Left lobe of liver (tissue), 2 donors: ENCODE measurements at regions not wholly inside any gene's neighbourhood (a gene's known extent, or its start where the extent isn't known, plus 50 kb on each side); places are given as distances from the start of the nearest gene placed in this dataset.

Experiments used
- ATAC-seq: fragments of 200-7000 bp; cut with Tn5 transposase; one replicate; pipeline ENCODE4 v1.9.1; 2020; ENCODE audit warnings: mild to moderate bottlenecking, moderate library complexity
- DNase-seq: peaks from one replicate; pipeline ENCODE4 v3.0.0-alpha.2; 2020; ENCODE audit warnings: low spot score
- donor health status: DM: no; HTN: no; CAD: no; lungs with moderate emphysema.
- donor health status: DM: no; HTN: yes; CAD: no.

DNA sequence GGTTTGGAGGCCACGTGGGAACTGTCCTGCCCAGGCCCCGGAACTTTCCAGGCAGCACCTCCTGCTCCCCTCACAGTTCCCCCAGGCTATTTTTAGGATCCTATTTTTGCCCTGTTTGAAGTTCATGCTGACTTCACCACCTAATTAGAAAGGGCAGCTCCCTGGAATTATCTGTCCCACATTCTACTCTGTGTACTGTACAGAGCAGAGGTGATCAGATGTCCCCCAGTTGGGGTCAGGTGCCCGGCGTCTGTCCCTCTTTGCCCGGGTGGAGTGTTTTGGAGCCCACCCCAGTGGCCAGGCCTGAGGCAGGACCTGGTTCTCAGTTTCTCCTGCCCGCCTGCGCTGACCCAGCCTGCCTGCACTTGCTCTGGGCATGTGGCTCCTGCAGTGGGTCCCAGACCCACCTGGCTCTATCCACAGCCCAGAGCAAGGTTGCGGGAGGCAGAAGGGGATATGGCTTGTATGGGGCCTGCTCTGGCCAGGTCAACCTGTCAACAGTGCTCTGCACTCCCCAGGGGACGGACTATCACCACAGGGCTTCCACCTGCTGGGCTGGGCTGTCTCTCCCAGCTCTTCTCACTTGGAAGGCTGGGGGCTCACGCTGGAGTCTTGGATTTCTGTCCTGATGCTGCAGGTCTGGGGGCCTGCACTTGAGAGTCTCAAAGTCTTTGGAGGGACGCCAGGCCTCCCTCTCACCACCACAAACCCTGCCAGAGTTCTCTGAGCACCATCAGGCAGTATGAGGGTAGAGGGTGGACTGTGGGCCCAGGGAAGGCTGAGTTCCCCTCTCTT lies 268.3 kb downstream of the GADD45G start:
- DNase-seq (peak; percentile 38), ATAC-seq (no peak)

DNA sequence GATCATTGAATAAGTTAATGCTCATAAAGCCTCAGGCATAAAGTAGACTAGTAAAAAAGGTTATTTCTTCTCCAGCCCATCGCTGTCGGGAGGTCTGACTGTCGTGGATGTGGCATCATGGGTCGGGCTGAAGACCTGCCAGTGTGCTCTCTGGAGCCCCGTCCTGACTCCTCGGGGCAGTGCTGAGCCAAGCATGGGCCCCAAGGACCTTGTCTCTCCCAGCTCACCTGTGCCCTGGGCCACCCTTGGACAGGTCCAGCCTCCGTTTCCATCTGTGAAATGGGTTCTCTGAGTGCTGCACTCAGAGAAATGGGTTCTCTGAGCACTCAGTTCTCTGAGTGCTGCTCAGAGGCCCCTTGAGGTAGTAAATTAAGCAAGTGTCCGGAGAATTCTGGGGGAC lies 269.0 kb downstream of the GADD45G start:
- DNase-seq, result peak; percentile 42
- ATAC-seq, result no peak

DNA sequence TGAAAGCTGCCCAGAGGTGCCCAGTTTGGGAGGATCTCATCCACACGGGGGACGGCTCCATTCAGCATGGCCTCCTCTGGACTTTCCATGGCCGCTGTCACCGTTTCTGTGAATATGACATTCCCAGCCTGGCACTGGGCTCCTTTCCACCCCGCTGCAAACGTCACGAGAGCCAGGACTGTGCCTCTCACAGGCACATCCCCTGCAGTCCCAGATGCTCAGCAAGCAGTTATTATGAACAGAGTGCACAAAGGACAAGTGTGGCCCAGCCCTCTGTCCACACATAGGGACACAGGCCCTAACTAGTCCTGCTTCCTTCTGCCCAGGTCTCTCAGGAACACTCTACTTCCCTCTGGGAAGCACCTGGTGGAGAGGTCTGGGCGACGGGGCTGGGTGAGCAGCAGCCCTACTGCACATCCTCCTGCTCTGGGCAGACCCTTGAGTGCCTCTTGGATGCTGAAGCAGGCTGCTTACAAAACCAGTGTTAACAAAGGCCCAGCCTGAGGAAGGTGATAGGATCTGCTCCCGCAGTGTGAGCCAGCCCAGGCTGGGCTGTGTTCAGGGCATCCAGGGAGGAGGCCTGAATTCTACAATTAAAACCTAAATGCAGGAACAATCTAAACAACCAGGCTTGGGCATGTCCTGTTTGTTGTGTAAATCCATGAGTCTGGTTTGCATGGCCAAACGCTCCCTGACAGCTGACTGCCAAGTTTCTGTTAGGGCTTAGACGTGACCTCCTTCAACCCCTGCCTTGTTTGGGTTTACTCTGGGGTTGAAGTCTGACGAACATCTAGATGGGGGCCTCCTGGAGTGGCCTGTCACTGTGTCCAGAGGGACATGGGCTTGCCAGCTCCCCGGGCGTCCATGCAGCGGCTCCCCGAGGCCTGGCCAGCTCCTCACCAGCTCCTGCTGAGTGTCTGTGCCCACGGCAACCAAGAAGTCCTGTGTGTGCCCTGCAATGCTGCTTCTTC lies 269.8 kb downstream of the GADD45G start:
- ATAC-seq (peak; percentile 79), DNase-seq (peak; percentile 77)

DNA sequence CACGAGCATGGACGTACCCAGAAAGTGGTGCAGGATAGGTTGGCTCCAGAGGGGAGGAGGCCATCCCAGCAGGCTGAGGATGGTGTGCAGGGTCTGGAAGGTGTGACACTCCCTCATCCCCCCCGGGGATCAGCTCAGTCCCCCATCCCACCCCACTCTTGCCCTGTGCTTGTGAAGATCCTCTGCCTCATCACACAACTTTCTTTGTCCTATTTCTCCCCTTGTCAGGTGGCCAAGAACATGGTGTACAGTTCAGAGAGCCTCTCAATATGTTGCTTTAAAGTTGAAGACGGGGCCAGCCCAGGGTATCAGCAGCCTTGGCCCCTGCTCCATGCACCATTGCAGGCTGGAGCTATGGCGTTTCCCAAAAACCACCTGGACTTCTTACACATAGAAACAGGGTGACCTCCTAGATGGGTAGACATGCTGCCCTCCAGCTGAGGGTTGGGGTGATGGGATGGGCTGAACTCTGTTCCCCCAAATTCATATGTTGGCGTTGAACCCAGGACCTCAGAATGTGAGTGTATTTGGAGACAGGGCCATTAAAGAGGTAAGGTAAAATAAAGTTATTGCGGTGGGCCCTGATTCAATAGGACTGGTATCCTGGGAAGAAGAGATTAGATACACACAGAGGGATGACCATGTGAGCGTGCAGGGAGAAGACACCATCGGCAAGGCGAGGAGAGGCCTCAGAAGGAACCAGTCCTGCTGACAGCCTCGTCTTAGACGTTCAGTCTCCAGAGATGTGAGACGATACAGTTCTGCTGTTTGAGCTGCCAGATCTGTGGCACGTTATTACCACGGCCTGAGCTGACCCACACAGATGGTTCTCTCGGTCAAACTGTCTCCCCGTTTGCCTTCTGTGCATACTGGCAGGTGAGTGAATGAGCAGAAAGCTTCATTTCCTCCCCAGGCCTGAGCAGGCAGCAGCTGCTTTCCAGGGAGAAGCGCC lies 272.5 kb downstream of the GADD45G start:
- DNase-seq, result peak; percentile 37
- peak; percentile 7 for ATAC-seq

DNA sequence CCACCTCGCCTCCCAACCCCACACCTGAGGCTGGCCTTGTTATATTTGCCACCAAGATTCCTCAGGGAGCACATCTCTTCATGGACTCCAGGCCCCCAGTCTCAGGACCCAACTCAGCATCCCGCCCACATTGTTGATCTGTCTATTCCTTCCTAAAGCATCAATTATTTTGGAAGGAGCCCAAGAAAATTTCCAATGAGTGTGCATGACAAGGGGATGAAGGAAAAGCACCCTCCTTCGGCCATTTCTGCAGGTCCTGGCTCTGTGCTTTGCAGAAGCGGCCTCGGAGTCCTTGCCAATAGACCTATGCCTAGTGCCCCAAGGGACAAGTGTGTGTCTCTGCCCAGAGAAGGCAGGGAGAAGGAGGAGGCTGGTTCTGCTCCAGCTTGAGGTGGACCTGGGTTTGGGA lies 273.2 kb downstream of the GADD45G start:
- ATAC-seq (no peak), DNase-seq (peak; percentile 41)

DNA sequence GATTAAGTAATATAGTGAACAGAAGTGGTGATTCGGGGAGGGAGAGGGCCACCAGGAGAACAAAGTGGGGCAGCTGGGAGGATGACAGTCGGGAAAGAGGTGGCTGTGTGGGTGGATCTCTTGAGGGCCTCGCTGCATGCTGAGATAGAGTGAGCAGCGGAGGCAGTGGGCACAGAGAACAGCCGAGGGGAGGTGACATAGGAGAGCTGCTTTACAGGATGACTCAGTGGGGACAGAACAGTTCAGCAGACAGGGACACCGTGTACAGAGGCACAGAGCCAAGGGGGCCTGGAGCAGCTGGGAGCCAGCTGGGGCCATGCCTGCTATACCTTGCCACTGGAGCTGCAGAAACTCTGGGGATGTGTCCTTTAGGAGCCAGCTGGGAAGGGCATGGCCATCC lies 273.9 kb downstream of the GADD45G start:
- ATAC-seq, result peak; percentile 78
- DNase-seq, result peak; percentile 83

DNA sequence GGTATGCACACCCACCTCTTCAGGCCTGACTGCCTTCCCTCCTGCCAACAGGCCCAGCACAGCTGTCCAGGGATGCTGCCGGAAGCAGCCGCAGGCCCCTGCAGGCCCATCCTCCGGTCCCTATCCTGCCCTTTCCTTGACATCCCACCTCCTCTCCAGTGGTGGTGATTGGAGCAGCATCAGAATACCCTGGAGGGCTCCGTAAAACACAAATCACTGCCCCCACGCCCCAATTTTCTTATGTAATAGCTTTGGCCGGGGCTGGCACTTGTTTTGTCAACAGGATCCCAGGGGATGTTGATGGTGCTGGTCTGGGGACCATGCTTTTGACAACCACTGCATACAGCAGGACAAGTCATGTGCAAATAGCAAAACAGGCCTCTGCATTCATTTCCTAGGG lies 274.5 kb downstream of the GADD45G start:
- ATAC-seq (no peak), DNase-seq (no peak)

DNA sequence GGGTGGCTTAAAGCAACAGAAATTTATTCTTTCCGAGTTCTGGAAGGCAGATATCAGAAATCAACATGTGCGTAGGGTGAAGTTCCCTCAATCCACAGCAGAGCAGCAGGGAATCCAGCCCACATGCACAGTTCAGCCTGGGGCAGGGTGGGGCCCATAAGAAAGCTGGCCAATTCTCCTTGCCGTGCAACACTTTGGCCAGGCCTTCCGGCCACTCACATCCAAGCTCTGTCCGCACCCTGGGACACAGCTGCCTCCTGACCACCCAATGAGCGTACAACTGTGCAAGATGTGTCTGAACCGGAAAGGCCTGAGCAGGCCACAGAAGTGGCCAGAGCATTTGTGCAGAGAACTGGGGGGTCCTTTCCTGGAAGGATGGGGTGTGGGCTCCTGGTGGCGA lies 274.9 kb downstream of the GADD45G start:
- no peak for ATAC-seq

DNA sequence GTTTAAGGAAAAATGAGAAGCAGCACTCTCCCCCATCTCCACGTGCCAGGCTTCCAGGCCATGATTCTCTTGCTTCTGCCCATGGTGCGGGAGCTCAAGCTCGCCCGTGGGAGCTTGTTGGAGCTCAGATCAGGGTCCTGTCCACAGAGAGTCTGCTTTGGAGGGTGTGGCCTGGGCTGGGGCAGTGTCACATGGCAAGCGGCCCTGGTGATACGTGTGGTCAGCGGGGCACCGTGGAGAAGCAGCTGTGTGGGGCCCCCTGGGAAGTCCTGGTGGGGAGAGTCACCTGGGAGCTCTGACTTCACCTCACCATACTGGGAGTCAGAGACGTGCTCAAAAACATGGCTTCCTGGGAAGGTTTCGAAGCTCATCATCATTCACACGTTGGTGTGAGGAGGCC lies 275.3 kb downstream of the GADD45G start:
- ATAC-seq (no peak), DNase-seq (peak; percentile 33)

More for the DNA sequence above, 274.9 kb downstream of the GADD45G start:
- DNase-seq, result no peak

DNA sequence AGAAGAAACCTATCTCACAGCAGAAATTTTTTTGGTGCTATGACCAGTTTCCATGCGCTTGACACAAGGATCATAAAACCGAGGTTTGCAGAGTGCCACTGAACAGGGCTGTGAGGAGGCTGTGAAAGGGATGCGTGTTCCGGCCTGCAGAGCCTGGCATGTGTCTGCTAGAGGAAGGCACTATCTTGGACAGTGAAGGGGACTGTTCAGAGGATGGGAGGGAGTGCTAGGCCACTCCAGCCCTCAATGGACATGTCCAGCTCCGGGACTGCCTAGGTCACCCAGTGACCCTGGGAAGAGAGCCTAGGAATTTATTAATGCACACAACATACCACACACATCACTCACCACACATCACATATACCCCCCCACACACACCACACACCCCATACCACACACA lies 275.9 kb downstream of the GADD45G start:
- ATAC-seq, result no peak
- peak; percentile 5 for DNase-seq

DNA sequence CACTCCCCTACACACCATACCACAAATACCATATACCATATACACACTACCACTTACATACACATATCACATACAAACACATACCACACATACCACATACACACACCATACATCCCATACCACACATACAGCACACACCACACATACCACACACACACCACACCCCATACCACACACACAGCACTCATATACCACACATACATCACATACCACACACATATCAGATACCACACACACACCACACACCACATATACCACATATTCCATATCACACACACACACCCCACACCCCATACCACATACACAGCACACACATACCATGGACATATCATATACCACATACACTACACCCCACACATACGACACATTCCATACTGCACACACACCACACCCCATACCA lies 276.6 kb downstream of the GADD45G start:
- peak; percentile 18 for DNase-seq
- no peak for ATAC-seq

DNA sequence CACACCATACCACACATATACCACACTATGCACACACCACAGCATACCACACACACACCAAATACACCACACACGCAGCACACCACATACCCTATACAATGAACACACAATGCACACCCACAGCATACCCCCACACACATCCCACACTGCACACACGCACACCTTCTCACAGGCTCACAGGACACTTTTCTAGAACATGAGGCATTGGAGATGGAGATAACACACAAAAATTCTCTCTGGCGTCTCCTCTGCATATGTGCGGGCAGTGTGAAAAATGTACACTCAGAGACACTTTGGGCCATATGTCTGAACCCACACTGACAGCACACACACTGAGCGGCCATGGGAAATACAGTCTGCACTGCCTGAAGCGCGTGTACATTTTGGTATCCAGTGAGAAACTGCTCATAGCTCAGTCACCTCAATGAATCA lies 278.1 kb downstream of the GADD45G start:
- ATAC-seq (no peak), DNase-seq (no peak)

DNA sequence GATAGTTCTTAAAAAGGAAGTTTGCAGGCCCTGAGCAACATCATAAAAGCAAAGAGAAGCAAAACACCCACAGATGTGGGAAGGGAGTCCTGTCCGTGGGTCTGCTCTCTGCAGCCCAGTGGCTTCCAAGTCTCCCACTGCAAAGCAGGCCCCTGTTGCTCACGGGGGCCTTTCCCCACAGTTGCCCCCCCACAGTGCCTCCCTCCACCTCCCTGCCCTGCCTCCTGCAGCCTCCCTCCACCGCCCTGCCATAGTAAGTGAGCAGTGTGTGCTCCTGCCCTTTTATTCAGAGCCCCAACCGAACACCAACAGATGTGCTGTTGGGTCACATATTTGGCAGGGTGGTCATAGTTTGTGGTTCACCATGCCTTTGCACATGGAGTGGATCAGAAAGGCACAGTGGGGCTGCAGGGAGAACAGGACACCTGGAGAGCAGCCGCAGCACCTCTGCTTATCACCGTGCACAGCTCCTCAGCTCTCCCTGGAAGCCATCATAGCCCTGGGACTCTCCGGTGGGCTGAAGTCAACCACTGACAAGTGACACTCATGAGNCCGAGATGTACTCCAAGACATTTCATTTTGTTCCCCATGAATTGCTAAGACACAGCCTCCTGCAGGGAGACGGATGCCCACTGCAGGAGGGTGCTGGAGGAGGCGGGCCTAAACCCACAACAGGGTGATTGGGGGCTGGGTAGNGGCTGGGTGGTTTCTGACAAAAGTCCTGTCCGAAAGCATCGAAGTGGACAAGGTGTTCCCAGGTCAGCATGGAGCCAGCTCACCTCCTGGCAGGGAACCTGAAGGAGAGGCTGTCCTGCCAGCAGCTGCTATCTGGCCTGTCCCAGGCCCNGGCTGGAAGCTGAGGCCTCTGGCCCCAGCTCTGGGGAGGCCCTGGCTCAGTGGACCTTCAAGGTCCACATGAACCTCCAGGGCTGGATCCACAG lies 278.9 kb downstream of the GADD45G start:
- DNase-seq (peak; percentile 41), ATAC-seq (peak; percentile 7)

DNA sequence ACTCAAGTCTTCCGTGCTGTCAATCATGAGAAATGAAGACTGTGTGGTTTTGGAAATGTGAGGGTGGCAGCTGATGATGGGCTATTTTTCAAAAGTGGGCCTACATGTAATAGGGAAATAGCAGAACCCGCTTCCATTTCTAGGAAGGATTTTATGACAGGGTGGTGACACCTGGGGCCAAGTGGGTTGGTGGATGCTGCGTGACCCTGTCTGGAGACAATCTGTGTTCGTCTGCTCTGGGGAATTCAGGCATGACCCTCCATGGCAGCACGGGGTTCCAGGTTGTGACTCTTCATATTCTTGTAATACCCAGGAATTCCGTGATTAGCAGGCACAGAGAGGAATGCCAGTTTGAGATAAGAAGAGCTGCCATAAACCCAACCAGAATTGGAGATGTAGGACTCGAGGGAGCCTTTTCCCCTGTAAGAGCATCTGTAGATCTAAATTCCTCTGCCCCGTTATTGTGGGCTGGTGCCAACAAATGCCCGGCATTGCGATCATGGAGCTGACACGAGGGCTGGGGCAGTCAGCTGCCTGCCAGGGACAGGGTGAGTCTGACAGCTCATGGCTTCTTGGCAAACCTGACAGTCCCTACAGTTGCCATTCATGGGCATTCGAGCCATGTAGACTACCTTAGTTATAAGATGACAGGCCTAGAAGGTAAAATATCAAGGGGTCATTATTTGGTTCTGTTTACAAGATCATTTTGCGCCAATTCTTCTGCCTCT lies 279.7 kb downstream of the GADD45G start:
- no peak for ATAC-seq
- peak; percentile 42 for DNase-seq

DNA sequence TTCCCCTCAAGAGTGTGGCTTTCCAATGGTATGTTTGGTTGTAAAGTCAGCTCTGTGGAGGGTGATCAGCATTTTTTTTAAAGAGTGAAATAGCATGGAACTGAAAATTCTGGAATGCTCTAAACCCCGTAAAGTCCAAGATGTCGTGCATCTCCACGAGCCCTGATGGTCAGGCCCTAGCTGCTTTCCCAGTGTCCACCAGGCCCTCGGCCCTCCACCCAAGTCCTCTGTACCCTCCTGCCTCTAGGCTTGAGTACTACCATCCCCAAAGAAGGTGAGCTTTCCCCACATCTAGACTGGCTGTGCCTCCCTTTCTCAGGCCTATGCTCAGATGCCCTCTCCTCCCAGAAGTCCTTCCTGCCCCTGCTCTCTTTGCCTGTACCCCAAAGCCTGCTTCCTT lies 280.3 kb downstream of the GADD45G start:
- peak; percentile 18 for DNase-seq
- ATAC-seq, result no peak

DNA sequence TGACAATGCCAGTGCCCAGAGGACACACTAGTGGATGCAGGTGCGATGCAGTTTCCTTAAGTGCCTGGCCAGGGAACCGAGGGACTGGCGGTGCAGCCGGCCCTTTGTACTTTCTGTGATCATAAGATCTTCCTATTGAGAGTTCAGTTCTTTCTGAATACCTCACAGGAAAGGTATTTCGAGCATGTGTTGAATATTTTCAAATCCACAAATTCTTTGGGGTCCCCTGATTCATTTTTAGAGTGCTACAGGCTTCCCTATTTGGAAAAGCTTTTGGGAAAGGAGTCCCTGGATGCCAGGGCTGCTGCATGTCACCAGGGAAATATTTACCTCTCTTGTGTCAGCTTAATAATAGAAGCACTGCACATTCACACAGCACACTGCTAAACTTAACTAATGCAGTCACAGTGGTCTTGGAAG lies 281.5 kb downstream of the GADD45G start:
- ATAC-seq, result no peak
- no peak for DNase-seq

DNA sequence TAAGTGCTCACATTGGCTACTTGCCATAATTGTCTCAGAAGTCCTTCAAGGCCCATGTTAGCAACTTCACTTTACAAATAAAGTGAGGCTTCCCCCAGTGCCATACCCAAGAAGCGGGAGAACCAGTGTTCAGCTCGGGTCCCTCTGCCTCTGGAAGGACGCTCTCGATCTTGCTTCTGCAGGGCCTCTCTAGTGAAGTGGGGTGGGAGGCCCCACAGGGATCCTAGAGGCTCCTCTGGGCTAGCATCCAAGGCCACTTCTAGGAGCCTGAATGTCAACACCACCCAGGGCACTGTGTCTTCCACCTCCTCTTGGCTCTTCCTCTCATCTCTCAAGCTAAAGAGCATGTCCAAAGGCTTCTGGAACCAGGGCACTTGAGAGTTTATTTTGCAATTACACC lies 282.5 kb downstream of the GADD45G start:
- DNase-seq (peak; percentile 38), ATAC-seq (no peak)

DNA sequence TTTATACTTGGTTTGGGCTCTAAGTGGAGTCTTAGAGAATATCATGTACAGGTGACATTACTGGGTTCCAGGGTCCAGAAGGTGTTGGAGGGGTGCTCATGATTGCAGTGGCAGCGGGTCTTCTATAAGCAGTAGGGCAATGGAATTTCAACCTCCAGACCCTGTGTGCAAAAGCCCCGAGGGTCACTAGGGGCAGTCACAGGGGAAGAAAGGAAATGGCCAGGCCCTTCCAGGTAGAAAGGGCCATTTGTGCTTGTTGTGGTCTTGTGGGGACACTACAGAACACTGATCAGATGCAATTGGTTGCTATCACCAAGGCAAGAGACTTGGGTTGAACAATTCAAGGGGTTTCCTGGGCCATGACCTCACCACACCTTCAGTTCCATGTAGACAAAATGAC lies 283.4 kb downstream of the GADD45G start:
- DNase-seq, result no peak
- no peak for ATAC-seq

DNA sequence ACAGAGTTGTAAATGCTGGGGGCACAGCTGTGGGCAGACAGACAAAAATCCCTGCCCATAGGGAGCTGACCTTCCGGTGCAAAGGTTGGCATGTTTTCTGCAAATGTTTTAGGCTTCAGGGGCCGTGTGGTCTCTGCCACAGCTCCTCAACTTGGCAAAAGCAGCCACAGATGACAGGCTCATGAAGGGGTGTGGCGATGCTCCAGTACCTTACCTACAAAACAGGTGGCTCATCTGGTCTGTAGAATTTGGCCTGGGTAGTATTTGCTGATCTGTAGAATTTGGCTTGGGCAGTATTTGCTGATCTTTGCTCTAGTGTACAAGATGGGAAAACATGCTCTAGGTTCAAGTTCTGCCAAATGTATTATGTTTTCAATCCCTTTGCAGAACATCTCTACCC lies 283.9 kb downstream of the GADD45G start:
- ATAC-seq (peak; percentile 79), DNase-seq (peak; percentile 75)
